HG03196 (cell line): ENCODE measurements at regions not wholly inside any gene's neighbourhood (a gene's known extent, or its start where the extent isn't known, plus 50 kb on each side); places are given as distances from the start of the nearest gene placed in this dataset.

Experiments used
- ATAC-seq: cut with Tn5 transposase; IDR thresholded peaks from one replicate; pipeline ENCODE4 v1.9.1; 2021; ENCODE audit not compliant: unreplicated experiment

DNA sequence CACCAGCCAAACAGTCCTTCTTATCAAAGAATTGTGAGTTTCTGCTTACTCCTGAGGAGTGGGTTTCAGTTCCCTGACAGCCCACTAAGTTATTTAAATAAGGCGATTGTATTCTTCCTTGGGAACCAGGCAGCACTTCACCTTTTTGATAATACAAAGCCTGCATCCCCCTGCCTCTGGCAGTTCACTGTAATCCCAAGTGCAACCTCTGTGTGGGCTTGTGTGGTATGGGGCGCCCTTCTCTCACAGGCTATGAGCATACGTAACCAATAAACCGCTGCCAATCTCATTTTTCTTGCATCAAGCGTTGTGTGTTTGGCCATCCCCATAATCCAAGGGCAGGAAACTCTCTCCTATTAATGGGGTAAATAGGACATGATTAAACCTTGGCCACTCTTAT lies 1025.6 kb downstream of the NSUN3 start:
- ATAC-seq, result no peak

DNA sequence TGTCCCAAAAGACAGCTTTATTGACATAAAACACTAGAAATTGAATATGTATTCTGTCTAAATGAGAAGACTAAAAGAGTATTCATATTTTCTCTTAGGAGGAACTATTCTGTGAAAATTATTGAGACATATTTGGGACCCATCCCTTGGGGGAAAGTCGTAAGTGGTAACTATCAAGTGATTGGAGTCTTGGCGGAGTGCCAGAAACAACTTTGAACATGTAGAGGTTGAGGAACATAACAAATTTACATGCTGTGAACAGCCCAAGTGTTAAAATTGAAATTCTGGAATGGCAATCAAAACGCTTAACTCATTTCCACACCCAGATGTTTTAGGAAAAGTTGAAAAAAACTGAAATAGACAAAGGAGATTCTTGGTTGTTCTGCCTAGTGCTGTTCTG lies 1034.6 kb downstream of the NSUN3 start:
- no peak for ATAC-seq

DNA sequence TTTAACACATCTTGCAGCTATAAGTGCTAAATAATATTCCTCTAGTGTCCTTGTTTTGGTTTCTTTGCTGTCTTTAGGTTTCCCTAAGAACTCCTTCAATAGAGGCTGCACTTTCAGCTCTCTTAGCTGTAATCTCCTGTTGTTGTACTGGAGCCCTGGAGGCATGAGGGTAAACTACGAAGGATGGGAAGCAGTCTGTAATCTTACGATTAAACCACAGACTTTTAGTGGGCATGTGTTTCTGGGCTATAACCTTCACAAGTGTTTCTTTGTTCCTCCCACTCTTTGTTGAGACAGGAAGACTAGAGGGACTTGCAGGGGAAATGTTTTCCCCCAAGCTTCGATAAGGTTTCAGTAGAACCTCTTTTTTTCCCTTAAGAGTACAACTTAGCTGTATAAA lies 1058.1 kb downstream of the NSUN3 start:
- no peak for ATAC-seq

DNA sequence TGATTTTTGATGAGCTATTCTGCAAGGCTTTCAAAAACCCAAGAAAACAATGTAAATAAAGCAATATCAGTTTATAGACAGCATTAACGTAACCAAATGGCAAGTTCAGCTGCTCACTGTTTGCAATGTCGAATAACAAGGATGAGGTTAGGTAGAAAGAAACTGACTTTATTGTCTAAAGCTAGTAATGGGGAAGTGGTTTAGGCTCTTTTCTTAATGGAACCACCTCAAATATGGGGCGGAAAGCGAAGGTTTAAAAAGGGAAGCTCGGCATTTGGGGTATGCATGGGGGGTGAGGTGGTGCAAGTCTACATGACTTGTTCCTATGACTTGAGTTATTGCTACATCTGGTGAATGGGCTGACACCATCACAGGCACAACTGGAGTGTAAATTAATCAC lies 1060.2 kb downstream of the NSUN3 start:
- no peak for ATAC-seq

DNA sequence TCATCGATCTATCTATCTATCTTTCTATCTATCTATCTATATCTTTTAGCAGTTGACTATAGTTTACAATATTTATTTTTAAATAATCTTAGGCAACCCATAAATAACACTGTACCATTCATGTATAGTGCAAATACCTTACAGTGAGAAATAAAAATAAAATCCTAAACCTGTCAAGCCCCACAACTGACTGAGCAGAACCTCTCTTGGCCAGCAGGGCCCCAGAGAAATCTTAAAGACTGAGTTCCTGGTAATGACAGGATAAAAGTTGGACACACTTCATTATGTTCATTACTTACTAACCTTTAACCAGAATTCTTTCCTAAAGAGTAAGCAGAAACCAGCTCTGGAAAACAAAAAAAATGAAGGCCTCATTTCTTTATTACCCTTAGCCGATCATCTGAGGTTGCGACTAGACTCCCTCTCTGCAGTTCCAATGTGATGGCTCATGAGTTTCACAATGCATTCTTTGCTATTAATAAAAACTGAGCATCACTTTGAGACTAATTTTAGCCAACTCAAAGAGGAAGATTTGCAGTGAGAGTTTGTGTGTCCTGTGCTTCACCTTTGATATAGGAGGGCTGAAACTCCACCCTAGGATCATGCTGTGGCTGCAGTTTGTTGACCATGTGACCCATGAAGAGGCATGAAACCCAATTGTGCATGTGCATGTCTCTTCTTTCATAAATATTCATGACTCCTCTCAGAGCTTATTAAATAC lies 1072.0 kb downstream of the NSUN3 start:
- ATAC-seq, result no peak

DNA sequence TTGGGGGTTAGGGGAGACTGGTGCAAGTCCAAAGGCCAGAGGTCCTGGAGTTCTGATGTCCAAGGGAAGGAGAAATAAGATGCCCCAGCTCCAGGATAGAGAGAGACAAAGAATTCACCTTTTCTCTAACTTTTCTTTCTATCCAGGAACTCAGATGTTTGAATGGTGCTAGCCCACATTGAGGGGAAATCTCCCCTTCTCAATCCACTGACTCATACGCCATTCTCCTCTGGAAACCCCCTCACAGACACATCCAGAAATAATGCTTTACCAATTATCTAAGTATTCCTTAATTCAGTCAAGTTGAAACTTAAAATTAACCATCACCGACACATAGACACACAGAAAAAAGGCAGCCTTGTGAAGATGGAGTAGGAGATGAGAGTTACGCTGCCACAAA lies 1085.2 kb downstream of the NSUN3 start:
- no peak for ATAC-seq

DNA sequence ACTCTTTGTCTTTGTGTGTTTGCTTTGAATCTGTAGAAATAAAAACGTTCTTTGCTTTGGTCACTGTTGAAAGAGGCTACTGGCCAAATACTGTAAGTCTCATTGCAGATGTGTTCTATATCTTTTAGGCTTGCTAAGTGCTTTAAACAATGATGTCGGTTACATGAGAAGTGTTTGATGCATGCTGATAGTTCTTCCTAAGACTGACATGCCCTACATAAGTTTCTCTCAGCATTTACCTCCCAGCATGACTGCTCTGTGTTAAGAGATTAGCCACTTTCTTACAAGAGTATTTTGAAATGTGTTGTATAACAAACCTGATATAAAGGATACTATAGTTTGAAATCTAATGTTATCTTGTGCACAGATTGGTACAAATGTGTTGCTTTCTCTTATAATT lies 1088.7 kb downstream of the NSUN3 start:
- no peak for ATAC-seq

DNA sequence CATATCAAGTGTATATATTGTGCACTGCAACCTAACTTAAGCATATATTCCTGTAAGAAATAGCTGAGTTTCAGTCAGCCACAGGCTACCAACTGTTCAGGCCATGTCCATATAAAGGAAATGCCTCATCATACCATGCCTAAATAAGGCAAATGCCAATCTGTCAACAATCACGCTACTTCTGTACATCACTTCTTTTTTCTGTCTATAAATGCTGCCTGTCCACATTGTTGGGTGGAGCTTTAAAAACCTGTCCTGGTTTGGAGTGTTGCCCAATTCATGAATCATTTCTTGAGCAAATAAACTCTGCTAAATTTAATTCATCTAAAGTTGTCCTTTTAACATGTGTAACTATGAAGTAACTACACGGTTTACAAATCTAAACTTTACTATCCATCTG lies 1091.9 kb downstream of the NSUN3 start:
- no peak for ATAC-seq

DNA sequence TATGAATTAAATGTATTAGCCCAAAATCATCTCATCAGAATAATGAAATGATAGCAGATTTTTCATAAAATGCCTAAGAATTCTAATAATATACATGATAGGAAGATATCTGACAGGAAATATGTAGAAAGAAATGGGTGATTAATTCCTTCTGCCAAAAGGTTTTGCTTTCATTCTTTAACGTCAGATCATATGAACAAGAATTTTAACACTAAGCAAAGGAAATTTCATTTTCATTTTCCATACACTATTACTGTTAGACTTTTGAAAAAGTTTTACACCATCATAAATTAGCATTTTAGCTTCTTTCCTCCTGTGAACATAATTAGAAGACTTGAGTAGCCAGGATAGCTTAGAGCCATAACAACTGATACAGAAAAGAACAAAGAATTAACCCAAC lies 1099.9 kb downstream of the NSUN3 start:
- ATAC-seq, result no peak

DNA sequence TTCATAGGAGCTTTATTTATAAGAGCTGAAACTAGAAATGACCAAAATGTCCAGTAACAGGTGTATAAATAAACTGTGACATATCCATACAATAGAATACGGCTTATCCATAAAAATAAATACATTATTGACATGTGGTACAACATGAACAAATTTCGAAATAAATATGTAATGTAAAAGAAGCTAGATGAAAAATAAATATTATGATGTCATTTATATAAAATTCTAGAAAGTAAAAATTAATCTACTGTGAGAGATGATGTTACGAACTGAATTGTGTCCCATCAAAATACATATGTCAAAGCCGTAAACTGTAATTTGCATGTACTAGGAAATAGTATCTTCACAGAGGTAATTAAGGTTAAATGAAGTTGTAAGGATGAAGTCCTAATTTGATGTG lies 1104.9 kb downstream of the NSUN3 start:
- ATAC-seq, result no peak

DNA sequence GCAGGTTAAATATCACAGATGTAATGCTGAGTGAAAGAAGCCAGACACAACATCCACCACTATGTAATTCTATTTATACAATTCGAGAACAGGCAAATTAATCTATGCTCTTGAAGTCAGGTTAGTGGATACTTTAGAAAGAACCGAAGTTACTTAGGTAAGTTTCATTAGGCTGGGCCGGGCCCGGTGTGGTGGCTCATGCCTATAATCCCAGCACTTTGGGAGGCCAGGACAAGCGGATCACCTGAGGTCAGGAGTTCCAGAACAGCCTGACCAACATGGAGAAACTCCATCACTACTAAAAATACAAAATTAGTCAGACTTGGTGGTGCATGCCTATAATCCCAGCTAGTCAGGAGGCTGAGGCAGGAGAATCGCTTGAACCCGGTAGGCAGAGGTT lies 1105.7 kb downstream of the NSUN3 start:
- no peak for ATAC-seq

DNA sequence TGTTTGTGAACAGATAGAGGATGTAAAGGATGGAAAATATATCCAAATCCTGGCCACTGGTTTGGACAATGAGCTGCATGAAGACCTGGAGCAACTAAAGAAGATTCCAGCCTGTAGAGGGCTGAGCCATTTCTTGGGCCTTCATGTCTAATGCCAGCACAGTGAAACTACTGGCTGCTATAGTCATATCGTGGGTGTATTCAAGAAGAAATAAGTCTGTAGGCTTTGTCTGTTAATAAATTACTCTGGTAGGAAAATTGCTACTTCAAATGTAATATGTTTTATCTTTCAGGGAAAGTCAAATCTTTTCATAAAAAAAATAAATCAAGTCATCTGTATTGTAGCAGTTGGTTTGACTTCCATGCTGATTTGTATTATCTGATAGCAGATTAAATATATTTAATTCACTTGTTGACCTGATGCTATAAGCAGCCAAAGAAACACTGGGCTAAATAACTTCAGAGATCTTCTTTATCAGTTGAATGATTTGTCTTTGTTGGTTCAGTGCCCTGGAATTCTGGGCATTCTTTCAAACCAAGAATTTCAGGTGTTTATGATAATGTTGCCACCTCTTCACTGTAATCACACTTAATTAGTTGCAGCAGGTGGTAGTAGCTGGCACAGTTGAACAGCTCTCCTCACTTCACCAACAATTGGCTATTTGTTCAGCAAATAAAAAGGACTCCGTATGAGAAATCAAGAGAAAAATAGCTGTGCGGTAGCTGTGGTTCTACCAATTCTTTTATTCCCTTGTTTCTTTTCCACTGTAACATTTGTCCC lies 1109.5 kb downstream of the NSUN3 start:
- no peak for ATAC-seq

DNA sequence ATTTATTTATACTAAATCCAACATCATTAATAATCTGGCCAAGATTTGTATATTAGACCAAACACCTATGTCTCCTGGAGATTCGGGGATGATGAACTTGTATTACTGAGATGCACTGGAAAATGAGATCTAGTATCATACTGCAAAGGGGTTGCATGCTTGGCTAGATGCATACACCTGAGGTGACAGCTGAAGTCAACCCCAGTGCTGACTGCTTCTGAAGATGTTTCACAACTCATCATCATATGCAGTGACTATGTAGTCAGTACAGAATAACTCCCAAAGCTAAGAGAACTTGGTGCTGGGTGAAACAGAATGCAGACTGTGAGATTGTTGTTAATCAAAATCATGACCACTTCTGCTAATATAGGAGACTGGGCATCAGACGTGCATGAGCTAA lies 1114.2 kb downstream of the NSUN3 start:
- no peak for ATAC-seq

DNA sequence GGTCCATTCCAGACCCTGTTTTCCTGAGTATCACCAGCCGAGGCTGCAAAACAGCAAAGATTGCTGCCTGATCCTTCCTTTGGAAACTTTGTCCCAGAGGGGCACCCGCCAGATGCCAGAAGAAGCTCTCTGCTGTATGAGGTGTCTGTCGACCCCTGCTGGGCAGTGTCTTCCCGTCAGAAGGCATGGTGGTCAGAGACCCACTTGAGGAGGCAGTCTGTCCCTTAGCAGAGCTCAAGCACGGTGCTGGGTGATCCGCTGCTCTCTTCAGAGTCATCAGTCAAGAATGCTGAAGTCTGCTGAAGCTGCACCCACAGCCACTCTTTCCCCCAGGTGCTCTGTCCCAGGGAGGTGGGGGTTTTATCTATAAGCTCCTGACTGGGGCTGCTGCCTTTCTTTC lies 1121.2 kb downstream of the NSUN3 start:
- ATAC-seq, result no peak

DNA sequence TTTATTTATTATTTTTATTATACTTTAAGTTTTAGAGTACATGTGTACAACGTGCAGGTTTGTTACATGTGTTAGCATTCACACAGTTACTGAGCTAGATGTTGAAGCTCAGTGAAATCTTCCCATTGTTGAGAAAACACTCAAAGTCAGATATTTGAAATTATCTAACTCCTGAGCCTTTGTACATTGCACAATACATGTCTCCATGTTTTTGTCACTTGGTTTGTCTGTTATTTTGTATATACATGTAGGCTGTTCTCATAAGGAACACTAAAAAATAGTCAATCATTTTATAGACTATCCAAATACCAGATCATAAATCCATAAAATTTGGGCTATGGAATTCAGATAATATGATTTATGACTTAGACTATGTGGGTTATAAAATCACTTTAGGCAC lies 1126.5 kb downstream of the NSUN3 start:
- ATAC-seq, result no peak

DNA sequence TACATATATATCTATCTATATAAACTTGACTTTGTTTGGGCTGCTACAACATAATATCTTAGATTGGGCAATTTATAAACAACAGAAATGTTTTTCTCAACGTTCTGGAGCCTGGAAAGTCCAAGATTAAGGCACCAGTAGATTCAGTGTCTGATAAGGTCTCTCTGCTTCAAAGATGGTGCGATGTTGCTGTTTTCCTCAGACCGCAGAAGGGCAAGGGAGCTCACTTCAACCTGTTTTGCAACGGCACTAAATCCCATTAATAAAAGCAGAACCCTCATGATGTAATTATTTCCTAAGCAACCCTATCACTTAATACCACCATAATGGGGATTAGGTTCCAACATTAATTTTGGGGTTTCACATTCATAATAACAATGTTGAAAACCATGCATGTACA lies 1134.8 kb downstream of the NSUN3 start:
- ATAC-seq, result no peak

DNA sequence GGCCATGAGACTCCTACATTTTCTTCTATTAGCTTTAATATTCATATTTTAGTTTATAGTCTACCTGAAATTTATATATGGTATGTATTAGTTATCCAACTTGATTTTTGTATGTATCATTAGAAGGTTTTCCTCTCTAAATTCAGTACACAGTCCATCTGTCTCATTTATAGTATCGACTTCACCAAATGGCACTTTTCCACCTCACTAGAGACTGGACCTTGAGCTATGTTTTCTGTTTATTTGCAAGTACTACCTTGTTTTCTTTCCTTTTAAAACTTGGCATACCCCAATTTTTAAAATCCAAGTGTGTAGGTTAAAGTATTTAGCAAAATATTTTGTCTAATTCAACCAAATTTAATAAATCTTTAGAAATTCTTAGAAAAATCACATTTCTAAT lies 1137.5 kb downstream of the NSUN3 start:
- ATAC-seq, result no peak

DNA sequence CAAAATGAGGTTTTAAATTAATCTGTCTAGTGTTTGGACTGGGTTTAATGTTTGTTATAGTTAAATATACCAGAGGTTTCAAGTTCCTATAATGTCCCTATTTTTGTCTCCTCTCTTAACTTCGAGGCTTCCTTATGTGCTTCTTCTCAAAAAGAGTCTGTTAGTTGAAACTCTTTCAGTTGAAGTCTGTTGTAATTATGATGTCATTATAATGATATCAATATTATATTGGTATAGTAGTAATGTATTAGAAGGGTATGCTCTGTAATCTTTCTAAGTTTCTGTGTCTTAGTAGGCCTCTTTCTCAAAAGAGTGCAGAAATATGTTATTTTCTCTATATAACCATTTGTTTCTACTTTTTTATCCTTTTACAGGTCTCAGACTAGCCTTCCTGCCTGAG lies 1148.0 kb downstream of the NSUN3 start:
- ATAC-seq, result no peak

DNA sequence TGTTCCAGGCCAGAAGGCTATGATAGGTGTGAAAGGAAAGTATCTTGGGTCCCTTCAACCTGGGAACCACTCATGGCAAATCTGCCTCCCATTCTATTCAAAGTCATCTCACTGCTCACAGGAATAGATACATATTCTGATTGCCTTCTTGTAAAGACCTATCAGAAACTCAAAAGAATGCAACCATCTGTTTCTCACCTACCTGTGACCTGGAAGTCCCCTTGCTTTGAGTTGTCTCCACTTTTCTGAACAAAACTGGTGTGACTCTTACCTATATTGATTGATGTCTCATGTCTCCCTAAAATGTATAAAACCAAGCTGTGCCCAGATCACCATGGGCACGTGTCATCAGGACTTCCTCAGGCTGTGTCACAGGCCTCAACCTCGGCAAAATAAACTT lies 1149.3 kb downstream of the NSUN3 start:
- no peak for ATAC-seq

DNA sequence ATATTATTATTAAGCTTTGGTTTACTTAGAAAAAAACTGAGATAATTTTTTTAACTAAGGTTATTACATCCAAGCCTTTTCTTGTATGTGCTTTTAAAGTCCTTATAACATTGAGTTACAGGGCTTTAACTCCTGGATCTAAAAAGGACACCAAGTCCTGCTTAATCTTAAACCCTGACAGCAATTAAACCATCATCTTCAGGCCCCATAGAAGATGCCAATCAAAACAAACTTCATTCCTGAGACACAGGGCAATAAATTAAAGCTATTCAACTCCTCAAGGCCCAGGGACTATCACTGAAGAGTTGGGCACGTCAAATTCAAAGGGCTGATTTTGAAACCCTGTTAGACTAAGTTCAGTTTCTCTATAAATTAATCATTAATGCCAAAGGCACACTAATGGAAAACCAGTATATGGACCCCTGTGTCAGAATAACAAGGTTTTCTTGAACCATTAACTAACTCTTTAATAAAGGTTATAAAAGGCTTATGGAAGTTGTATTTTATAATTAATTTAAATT lies 1152.6 kb downstream of the NSUN3 start:
- no peak for ATAC-seq

DNA sequence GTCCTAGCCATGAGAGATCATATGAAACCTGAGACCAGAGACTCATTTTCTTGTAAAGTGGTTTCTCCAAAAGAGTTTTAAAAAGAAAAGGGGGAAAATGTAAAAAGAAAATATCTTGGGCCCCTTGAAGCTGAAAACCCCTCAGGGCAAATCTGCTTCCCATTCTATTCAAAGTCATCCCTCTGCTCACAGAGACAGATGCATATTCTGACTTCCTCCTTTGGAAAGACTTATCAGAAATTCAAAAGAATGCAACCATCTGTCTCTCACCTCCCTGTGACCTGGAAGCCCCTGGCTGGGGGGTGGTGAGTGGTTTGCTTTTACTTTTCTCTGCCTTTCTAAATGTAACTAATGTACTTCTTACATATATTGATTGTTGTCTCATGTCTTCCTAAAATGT lies 1154.8 kb downstream of the NSUN3 start:
- no peak for ATAC-seq

DNA sequence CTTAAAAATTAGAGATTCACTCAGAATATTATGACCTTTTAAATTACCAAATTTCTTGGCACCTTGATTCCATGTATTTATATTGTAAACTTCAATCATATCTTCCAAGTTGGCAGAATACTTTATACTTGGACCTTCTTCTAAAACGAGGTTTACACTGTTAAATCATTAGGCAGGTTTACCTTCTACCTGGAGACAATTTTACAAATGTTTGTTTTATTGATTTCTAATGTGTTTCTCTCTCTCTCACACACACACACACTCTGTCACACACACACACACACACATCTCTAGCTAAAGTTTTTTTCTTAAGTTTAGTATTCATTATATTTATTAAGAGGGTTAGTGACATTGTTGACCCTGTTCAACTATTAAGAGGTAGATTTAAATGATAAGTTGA lies 1155.6 kb downstream of the NSUN3 start:
- no peak for ATAC-seq

DNA sequence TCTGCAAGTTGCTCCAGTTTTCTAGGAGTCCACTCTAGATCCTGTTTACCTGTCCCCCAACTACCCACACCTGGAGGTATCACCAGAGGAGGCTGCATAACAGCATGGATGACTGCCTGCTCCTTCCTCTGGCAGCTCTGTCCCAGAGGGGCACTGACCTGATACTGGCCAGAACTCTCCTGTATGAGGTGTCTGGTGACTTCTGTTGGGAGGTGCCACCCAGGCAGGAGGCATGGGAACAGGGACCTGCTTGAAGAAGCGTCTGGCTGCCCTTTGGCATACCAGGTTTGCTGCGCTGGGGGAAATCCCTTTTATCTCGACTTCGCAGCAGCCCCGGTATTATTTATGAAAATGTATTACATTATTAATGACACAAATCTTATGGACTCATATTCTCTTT lies 1163.6 kb downstream of the NSUN3 start:
- no peak for ATAC-seq
